ENCODE measurements at regions not wholly inside any gene's neighbourhood (a gene's known extent, or its start where the extent isn't known, plus 50 kb on each side); places are given as distances from the start of the nearest gene placed in this dataset.

DNA sequence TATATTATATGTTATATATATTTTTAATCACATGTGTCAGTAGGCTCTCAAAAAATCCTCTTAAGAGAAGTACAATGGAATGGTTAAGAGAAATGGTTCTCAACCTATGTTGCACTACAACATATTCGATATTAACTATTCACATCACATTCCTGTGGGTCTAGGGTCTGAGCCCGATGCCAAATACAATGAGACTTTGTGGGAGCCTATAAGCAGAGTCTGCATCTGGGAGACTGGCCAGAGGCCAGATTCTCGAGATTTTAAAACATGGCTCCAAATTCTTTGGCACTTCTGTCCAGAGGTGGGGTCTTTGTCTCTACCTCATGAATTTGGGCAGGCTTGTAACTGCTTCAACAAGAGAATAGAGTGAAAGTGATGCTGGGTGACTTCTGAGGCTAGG, 79.4 kb upstream of the NBEA start:
- no peak for TF ChIP-seq POLR2A (IDR thresholded peaks at IDR 0.05)
- TF ChIP-seq, protein P1, sequence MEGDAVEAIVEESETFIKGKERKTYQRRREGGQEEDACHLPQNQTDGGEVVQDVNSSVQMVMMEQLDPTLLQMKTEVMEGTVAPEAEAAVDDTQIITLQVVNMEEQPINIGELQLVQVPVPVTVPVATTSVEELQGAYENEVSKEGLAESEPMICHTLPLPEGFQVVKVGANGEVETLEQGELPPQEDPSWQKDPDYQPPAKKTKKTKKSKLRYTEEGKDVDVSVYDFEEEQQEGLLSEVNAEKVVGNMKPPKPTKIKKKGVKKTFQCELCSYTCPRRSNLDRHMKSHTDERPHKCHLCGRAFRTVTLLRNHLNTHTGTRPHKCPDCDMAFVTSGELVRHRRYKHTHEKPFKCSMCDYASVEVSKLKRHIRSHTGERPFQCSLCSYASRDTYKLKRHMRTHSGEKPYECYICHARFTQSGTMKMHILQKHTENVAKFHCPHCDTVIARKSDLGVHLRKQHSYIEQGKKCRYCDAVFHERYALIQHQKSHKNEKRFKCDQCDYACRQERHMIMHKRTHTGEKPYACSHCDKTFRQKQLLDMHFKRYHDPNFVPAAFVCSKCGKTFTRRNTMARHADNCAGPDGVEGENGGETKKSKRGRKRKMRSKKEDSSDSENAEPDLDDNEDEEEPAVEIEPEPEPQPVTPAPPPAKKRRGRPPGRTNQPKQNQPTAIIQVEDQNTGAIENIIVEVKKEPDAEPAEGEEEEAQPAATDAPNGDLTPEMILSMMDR (IDR thresholded peaks at IDR 0.05), result no peak

All from testis (tissue), 2 donors.